Keratinocyte (primary cell): ENCODE measurements at regions not wholly inside any gene's neighbourhood (a gene's known extent, or its start where the extent isn't known, plus 50 kb on each side); places are given as distances from the start of the nearest gene placed in this dataset.

Source experiments
- EZH2 ChIP-seq: IDR thresholded peaks from one replicate; pipeline ENCODE4 v1.6.1; 2012; ENCODE audit warnings: inconsistent platforms, mild to moderate bottlenecking, low read length, moderate library complexity
- TF ChIP-seq, protein P1 (sequence below), 3 experiments: IDR thresholded peaks in 1 of 3; conservative IDR thresholded peaks in 1 of 3; optimal IDR thresholded peaks in 1 of 3; 2 replicates in 2 of 3; 3 replicates in 1 of 3; pipeline versions ENCODE3 to v1.5.1; 2011; ENCODE audit warnings: low read length in 3 of 3, mild to moderate bottlenecking in 3 of 3, moderate library complexity in 2 of 3, control low read depth in 1 of 3, inconsistent platforms in 1 of 3; ENCODE audit not compliant: insufficient read depth in 2 of 3; ENCODE audit errors: extremely low read depth in 1 of 3

DNA sequence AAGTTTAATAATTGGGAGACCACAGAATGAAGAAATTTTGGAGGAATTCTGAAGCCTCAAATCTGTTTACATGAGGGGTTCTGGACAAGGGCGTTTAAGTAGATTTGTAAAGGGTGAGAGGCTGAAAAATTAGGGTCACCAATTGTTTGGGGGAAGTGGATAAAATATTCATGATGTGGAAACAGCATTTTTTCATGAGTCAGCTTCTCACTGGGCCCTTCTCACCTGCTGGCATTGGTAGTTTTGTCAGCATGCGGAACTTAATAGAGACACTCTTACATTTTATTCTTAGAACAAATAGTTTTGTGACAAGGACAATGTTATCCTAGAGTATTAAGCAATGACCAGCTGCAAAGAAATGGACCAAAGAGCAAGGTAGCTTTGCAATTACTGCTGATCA lies 634.4 kb downstream of the LRFN5 start:
- TF ChIP-seq, protein P1, sequence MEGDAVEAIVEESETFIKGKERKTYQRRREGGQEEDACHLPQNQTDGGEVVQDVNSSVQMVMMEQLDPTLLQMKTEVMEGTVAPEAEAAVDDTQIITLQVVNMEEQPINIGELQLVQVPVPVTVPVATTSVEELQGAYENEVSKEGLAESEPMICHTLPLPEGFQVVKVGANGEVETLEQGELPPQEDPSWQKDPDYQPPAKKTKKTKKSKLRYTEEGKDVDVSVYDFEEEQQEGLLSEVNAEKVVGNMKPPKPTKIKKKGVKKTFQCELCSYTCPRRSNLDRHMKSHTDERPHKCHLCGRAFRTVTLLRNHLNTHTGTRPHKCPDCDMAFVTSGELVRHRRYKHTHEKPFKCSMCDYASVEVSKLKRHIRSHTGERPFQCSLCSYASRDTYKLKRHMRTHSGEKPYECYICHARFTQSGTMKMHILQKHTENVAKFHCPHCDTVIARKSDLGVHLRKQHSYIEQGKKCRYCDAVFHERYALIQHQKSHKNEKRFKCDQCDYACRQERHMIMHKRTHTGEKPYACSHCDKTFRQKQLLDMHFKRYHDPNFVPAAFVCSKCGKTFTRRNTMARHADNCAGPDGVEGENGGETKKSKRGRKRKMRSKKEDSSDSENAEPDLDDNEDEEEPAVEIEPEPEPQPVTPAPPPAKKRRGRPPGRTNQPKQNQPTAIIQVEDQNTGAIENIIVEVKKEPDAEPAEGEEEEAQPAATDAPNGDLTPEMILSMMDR (optimal IDR thresholded peaks at IDR 0.05 in 1 of 3, IDR thresholded peaks at IDR 0.05 in 1 of 3, conservative IDR thresholded peaks at IDR 0.05 in 1 of 3; ENCODE audit: extremely low read depth in 1 of 3, insufficient read depth in 2 of 3, low read length in 3 of 3): no peak
- TF ChIP-seq EZH2: no peak
